GM21723 (cell line): ENCODE measurements at regions not wholly inside any gene's neighbourhood (a gene's known extent, or its start where the extent isn't known, plus 50 kb on each side); places are given as distances from the start of the nearest gene placed in this dataset.

Experiments
- ATAC-seq: cut with Tn5 transposase; IDR thresholded peaks from one replicate; pipeline ENCODE4 v1.9.1; 2021; ENCODE audit warnings: mild to moderate bottlenecking, moderate library complexity; ENCODE audit not compliant: unreplicated experiment

- no peak for ATAC-seq
Observed at GRCh38 chr3:194961571-194961970, 275.9 kb downstream of the FAM43A start.

DNA sequence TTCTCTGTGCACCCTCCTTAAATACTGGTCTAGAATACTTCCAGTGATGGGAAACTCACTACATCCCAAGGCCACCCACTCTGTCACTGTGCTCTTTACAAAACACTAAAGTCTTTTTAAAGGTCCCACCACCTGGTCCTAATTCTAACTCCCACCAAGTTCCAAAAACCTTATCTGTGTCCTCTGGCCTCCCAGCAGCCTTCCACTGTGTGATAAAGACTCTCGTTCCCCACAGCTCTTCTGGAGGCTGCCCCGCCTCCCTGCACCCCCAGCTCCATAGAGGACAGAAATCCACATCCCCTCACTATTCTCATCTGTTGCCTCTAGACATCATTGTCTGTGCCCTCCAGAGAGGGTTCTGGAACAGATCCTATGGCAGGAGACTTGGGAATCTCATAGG is 276.4 kb downstream of the FAM43A start:
- no peak for ATAC-seq

GRCh38 chr3:194964809-194965208 is 279.1 kb downstream of the FAM43A start:
- no peak for ATAC-seq

DNA sequence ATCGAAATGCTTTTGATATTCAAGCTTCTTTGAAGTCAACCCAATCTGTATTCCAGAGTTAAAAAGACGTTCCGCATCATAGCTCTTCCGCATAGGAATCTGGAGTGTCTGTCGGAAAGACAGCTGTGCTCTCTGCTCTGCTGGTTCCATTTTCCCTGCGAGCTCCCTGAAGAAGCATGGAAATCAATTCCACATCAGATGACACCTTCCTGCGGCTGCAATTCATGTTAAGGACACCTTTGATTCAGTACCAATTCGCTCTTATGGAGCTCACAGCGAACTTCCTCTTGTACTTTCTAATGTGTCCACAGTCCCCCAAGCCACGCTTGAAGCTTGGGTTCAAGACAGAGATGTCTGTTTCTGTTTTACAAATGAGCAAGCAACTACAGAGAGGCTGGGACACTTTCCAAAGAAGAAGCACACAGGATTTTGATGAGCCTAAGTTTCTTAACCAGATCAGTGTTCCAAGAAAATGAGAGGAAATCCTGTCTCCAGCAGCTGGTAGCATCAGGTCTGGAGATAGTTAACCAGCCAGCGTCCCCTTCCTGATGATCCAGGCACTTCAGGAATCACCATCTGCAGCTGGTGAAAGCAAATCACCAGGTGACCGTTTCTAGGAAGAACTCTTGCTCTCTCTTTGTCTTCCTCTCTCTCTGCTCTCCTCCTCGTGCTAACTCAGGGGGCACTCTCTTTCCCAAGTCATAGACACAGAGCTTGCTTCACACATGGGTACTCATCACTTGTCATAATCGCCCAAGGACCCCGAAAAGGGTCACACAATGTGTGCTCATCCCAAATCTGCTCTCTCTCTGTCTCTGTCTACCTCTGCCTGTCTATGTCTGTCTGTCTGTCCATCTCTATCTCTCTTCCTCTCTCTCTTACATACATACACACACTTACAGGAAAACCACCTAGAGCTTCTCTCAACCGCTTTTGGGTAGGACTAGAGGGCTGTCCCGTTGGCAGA is 281.8 kb downstream of the FAM43A start:
- ATAC-seq: no peak

- no peak for ATAC-seq
Observed at GRCh38 chr3:194970066-194970465, 284.4 kb downstream of the FAM43A start.

- ATAC-seq: no peak
Observed at GRCh38 chr3:194971009-194971408, 285.3 kb downstream of the FAM43A start.

GRCh38 chr3:194971965-194972364 is 286.3 kb downstream of the FAM43A start:
- no peak for ATAC-seq

DNA sequence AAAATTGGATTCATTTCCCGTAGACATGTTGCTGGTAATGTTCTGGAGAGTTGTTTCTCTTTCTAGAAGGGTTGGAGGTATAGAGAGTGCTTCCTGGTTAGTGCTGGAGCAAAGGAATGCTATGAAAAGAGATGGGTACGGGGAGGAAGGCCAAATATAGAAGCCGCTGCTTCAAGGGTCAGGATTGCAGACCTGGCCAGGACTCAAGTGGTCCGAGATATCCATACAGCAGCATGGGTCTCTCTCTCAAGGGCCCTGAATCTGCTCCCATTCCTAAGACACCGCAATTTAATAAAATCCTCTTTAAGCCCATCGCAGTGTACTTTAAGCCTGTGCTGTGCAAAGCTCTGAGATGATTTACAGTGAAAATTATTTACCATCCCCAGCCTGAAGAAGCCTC is 287.0 kb downstream of the FAM43A start:
- ATAC-seq: no peak

DNA sequence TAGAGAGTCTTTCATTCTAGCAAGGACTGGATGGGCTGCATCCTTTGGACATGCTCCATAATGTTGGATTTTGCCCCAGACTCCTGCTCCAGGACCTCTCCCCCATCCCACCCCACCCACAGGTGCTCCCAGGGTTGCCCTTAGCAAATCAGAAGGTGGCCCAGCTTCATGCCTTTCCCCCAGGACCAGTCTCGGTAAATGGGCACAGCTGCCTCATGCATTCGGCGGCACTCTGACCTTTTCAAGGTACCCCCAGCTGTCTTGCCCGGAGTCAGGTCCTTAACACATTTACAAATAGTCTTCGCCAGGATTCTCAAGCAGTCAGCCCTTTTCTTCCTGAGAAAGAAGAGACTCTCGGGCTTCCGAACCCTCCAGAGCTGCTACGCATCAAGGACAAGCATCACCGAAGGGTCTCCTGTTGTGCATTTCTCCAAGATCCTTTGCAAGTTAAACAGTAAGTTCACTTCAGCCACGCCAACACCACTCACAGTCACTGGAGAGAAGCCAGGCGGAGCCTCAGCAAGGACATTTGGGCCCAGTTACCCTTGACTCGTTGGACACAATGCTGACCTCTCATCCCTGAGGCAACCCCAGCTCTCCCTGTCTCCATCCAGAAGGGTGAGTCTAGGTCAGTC is 287.8 kb downstream of the FAM43A start:
- ATAC-seq: no peak

GRCh38 chr3:194974468-194975135 is 288.9 kb downstream of the FAM43A start:
- ATAC-seq: no peak

GRCh38 chr3:194976049-194976451 is 290.4 kb downstream of the FAM43A start:
- no peak for ATAC-seq

GRCh38 chr3:194976874-194977273 is 291.2 kb downstream of the FAM43A start:
- no peak for ATAC-seq

DNA sequence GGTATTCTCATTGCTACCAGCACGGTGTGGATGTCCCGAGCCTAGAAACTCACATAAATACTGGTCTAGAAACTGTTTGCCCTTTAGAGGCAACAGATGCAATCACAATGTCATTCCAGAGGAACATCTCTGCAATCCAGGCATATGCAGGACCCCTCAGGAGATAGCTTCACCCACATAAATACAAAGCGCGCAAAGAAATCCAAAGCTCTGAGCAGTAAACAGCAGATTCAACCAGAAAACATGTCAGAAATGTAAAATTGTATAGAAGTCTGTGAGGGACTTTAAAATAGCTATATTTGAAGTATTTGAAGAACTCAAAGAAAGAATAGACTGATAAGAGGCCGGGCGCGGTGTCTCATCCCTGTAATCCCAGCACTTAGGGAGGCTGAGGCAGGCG is 291.7 kb downstream of the FAM43A start:
- ATAC-seq: no peak

GRCh38 chr3:194979173-194979572 is 291.8 kb downstream of the XXYLT1 start:
- ATAC-seq: no peak

DNA sequence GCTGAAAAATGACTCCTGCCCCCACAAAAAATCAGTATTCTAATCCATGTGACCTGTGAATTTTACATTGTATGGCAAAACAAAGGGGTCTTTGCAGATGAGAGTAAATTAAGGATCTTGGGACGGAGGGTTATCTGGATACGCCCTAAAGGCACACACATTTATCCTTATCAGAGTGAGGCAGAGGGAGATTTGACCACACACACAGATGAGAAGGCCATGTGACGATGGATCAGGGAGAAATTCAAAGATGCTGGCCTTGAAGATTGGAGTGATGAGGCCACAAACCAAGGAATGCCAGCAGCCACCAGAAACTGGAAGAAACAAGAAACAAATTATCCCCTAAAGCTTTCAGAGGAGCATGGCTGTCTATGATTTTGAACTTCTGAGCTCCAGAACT is 288.5 kb downstream of the XXYLT1 start:
- ATAC-seq: no peak

- no peak for ATAC-seq
Observed at GRCh38 chr3:194983121-194983520, 287.8 kb downstream of the XXYLT1 start.

DNA sequence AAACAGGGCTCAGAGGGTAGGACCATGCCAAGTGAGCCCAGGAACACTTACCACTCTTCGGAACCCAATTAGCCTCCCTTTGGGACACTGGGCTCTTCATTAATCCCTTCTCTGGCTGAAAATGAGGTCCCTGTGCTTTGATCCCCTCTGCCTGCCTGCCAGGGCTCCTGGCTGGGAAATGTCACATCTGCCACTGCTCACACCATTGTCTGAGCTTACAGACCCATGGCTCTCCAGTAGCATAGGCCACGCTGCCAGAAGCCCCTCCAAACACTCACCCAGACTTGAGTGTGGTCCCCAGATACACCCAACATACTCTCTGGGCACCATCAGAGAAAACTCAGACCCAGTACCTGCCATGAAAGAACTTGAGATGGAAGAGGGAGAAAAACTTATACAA is 287.3 kb downstream of the XXYLT1 start:
- ATAC-seq: no peak

DNA sequence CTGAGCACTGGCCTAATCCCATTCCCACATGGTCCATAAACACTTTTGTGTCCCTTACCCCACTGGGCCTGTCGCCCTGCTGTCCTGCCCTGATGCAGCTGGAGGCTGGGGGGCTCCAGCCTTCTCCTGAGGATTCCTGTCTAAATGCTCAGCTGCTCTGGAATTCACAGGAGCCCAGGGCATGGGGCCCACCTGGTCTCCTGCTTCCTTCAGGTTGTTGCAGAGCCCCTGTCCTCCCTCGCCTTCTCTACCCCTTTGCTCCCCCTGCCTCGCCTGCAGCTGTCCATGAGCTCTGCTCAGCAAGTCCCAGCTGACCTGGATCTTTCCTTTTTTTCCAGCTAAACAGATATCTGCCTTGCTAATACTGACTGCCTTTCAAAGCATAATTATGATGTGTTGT is 286.9 kb downstream of the XXYLT1 start:
- ATAC-seq: no peak

DNA sequence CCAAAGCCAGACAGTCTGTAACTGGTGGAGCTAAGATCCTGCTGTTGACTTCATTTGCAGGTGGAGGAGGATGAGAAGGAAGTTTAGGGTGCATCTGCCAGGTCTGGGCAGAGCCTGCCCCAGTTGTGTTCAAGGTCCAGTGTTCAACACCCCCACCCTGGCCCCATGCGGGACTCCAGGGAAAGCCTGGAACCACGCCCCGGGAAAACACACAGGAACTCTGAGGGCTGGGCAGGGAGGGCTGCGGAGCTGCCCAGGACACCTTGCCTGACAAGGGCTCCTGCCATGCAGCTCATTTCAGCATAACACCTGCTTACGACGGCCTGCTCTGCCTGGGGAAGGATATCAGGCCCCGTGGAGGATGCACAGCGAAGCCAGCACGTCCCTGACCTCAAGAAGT is 286.3 kb downstream of the XXYLT1 start:
- no peak for ATAC-seq

- ATAC-seq: no peak
Observed at GRCh38 chr3:194985031-194985578, 285.9 kb downstream of the XXYLT1 start.
